ENCODE measurements at regions not wholly inside any gene's neighbourhood (a gene's known extent, or its start where the extent isn't known, plus 50 kb on each side); places are given as distances from the start of the nearest gene placed in this dataset.

GRCh38 chr6:140850438-140850837, 1282.3 kb upstream of the GJE1 start:
- TF ChIP-seq POLR2AphosphoS5 (IDR thresholded peaks at IDR 0.05): no peak
- TF ChIP-seq EP300 (IDR thresholded peaks at IDR 0.05): no peak
- no peak for TF ChIP-seq POLR2A (IDR thresholded peaks at IDR 0.05)
- TF ChIP-seq CTCF (IDR thresholded peaks at IDR 0.05): no peak
- Histone ChIP-seq H3K4me3 (no peak overlapping the region), H3K27ac (no peak overlapping the region), H3K9me3 (no peaks in the 10 kb centered on the region), H3K27me3 (no peaks in the 10 kb centered on the region), H3K4me1 (peaks cover 4% of the 10 kb centered on the region), H3K36me3 (no peaks in the 10 kb centered on the region)
- DNase-seq (ENCODE audit: low spot score in 2 of 2): no peak
- 96% methylated on average over 1 of the region's 1 CpG for WGBS

GRCh38 chr6:140849456-140849855, 1283.3 kb upstream of the GJE1 start:
- DNase-seq (ENCODE audit: low spot score in 2 of 2): no peak
- TF ChIP-seq POLR2A (IDR thresholded peaks at IDR 0.05): no peak
- no peak for TF ChIP-seq EP300 (IDR thresholded peaks at IDR 0.05)
- TF ChIP-seq CTCF (IDR thresholded peaks at IDR 0.05): no peak
- no peak for TF ChIP-seq POLR2AphosphoS5 (IDR thresholded peaks at IDR 0.05)
- H3K27me3 ChIP-seq: no peaks in the 10 kb centered on the region
- no peak overlapping the region for H3K4me3 ChIP-seq
- WGBS: 42% methylated on average over 1 of the region's 1 CpG
- H3K36me3 ChIP-seq: no peaks in the 10 kb centered on the region
- no peak overlapping the region for H3K27ac ChIP-seq
- peaks cover 4% of the 10 kb centered on the region for H3K4me1 ChIP-seq
- no peaks in the 10 kb centered on the region for H3K9me3 ChIP-seq

GRCh38 chr6:140847262-140847645, 1285.5 kb upstream of the GJE1 start:
- WGBS: 82% methylated on average over 2 of the region's 2 CpGs
- H3K4me3 ChIP-seq: no peak overlapping the region
- TF ChIP-seq EP300 (IDR thresholded peaks at IDR 0.05): no peak
- TF ChIP-seq POLR2A (IDR thresholded peaks at IDR 0.05): no peak
- TF ChIP-seq POLR2AphosphoS5 (IDR thresholded peaks at IDR 0.05): no peak
- TF ChIP-seq CTCF (IDR thresholded peaks at IDR 0.05): no peak

GRCh38 chr6:140846503-140847261, 1286.0 kb upstream of the GJE1 start:
- Histone ChIP-seq H3K27ac (no peak overlapping the region), H3K4me1 (no peaks in the 10 kb centered on the region)
- 78% methylated on average over 3 of the region's 3 CpGs for WGBS

More at GRCh38 chr6:140847262-140847645, 1285.5 kb upstream of the GJE1 start:
- no peaks in the 10 kb centered on the region for H3K36me3 ChIP-seq
- DNase-seq (ENCODE audit: low spot score in 2 of 2): no peak
- no peak overlapping the region for H3K27ac ChIP-seq
- H3K9me3 ChIP-seq: no peaks in the 10 kb centered on the region
- H3K27me3 ChIP-seq: no peaks in the 10 kb centered on the region
- H3K4me1 ChIP-seq: no peaks in the 10 kb centered on the region

More at GRCh38 chr6:140846503-140847261, 1286.0 kb upstream of the GJE1 start:
- DNase-seq (ENCODE audit: low spot score in 2 of 2): no peak
- Histone ChIP-seq H3K9me3 (no peaks in the 10 kb centered on the region), H3K36me3 (no peaks in the 10 kb centered on the region), H3K4me3 (no peak overlapping the region), H3K27me3 (no peaks in the 10 kb centered on the region)
- TF ChIP-seq CTCF (IDR thresholded peaks at IDR 0.05) (no peak), POLR2AphosphoS5 (IDR thresholded peaks at IDR 0.05) (no peak), EP300 (IDR thresholded peaks at IDR 0.05) (no peak), POLR2A (IDR thresholded peaks at IDR 0.05) (no peak)
